Activated CD4-positive, alpha-beta memory T cell treated with anti-CD3 and anti-CD28 coated beads, Interleukin-2, amount 10 ng/mL, durations not matched to agents 7 days and 5 days (primary cell): ENCODE measurements at regions not wholly inside any gene's neighbourhood (a gene's known extent, or its start where the extent isn't known, plus 50 kb on each side); places are given as distances from the start of the nearest gene placed in this dataset.

Source experiments
- CTCF ChIA-PET: fragments of 350-600 bp; sonication (Branson Sonifier 250); formaldehyde crosslinking; loops from one replicate; lab custom pipeline; 2021; ENCODE audit warnings: antibody characterized with exemption, inconsistent platforms; lab: Charles Lee
- POLR2A ChIA-PET: fragments of 350-600 bp; sonication (Branson Sonifier 250); formaldehyde crosslinking; loops from one replicate; lab custom pipeline; 2021; ENCODE audit warnings: antibody characterized with exemption; lab: Charles Lee
- DNase-seq: peaks from one replicate; pipeline ENCODE4 v3.0.0-alpha.2; 2020
- H3K27ac Mint-ChIP-seq: one replicate; pipeline ENCODE4 v1.8.0; 2021; ENCODE audit warnings: mild to moderate bottlenecking, mixed read lengths
- H3K27me3 Mint-ChIP-seq: one replicate; pipeline ENCODE4 v1.8.0; 2021; ENCODE audit warnings: mixed read lengths
- H3K36me3 Mint-ChIP-seq: one replicate; pipeline ENCODE4 v1.8.0; 2021; ENCODE audit warnings: low read depth, mixed read lengths
- H3K4me1 Mint-ChIP-seq: one replicate; pipeline ENCODE4 v1.8.0; 2021; ENCODE audit warnings: mixed read lengths
- H3K4me3 Mint-ChIP-seq: one replicate; pipeline ENCODE4 v1.8.0; 2021; ENCODE audit warnings: mild to moderate bottlenecking, mixed read lengths
- H3K9me3 Mint-ChIP-seq: one replicate; pipeline ENCODE4 v1.8.0; 2021; ENCODE audit warnings: mixed read lengths

DNA sequence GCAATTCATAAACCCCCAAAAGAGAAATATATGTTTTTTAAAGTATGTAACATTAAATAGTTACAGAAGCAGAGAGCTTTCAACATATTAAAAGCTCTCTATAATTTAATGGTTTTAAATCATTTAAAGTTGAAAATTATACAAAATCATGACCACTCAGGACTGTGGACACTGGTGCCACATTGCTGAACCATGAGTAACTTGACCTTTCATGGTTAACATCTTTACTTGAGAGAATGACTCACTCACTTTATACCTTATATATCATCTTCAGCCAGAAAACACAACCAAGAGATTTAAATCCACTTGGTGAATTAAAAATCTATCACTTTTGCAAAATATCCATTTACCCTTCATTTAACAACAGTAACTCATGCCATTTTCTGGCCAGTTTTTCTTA is 584.3 kb upstream of the SMIM31 start:
- Mint-ChIP-seq H3K4me3 (no peak overlapping the region), H3K4me1 (no peaks in the 10 kb centered on the region), H3K27ac (no peak overlapping the region)

DNA sequence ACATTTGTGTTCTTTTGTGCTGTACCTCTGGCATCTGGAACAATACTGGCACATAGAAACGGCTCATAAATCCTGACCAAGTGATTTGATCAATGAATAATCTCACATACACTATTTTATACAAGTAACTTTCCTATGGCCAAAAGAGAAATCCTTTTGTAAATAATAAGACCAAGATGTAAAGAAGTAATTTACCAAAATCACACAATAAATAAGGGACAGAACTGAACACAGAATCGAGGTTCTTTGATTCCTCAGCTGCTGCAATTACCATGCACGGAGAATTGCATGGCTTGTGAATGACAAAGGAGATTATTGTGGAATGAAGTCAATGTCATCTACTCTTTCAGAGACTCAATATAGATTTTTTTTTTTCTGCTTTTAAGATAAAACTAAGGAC is 576.8 kb upstream of the SMIM31 start:
- Mint-ChIP-seq H3K4me3 (no peak overlapping the region), H3K27me3 (no peaks in the 10 kb centered on the region), H3K4me1 (no peaks in the 10 kb centered on the region), H3K36me3 (no peaks in the 10 kb centered on the region), H3K27ac (no peak overlapping the region), H3K9me3 (no peaks in the 10 kb centered on the region)
- DNase-seq = no peak
- CTCF ChIA-PET = no interaction called here
- POLR2A ChIA-PET = no interaction called here

More for the DNA sequence above, 584.3 kb upstream of the SMIM31 start:
- no peaks in the 10 kb centered on the region for H3K27me3 Mint-ChIP-seq
- peaks cover 2% of the 10 kb centered on the region for H3K9me3 Mint-ChIP-seq
- no peak for DNase-seq
- CTCF ChIA-PET = no interaction called here
- POLR2A ChIA-PET = no interaction called here
- no peaks in the 10 kb centered on the region for H3K36me3 Mint-ChIP-seq

DNA sequence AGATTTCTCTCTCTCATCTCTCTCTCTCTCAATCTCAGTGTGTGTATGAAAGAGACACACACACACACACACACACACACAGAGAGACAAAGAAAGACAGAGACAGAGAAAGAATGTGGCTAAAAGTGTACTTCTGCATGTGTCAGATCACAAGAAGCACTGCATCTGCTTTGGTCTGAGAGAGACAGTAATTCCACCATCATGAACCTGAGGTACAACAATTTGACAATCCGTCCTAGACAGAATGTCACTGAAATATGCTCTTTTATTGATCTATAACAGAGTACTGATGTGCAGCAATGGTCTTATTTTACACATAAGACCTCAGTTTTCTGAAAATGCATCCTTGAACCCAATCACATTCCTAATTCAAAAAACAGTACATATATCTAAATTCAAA is 576.2 kb upstream of the SMIM31 start:
- no peaks in the 10 kb centered on the region for H3K27me3 Mint-ChIP-seq
- POLR2A ChIA-PET = no interaction called here

DNA sequence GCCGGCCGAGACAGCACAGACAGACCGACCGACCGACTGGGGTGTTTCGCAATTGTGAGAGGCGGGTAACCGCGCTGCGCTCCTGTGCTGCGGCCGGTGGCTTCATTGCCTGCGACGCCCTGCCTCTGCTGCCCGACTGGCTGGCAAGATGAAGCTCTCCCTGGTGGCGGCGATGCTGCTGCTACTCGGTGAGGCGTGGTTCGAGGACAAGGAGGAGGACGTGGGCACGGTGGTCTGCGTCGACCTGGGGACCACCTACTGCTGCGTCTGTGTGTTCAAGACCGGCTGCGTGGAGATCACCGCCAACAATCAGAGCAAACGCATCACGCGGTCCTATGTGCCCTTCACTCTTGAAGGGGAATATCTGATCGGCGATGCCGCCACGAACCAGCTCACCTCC is 565.7 kb upstream of the SMIM31 start:
- H3K9me3 Mint-ChIP-seq = peaks cover 3% of the 10 kb centered on the region
- POLR2A ChIA-PET = no interaction called here
- H3K27me3 Mint-ChIP-seq = no peaks in the 10 kb centered on the region
- no peak overlapping the region for H3K4me3 Mint-ChIP-seq
- H3K4me1 Mint-ChIP-seq = no peaks in the 10 kb centered on the region
- CTCF ChIA-PET = no interaction called here
- H3K27ac Mint-ChIP-seq = no peak overlapping the region
- no peak for DNase-seq
- no peaks in the 10 kb centered on the region for H3K36me3 Mint-ChIP-seq

More for the DNA sequence above, 576.2 kb upstream of the SMIM31 start:
- CTCF ChIA-PET = no interaction called here
- H3K27ac Mint-ChIP-seq = no peak overlapping the region
- no peaks in the 10 kb centered on the region for H3K9me3 Mint-ChIP-seq
- H3K36me3 Mint-ChIP-seq = no peaks in the 10 kb centered on the region
- no peak overlapping the region for H3K4me3 Mint-ChIP-seq
- H3K4me1 Mint-ChIP-seq = no peaks in the 10 kb centered on the region
- no peak for DNase-seq

DNA sequence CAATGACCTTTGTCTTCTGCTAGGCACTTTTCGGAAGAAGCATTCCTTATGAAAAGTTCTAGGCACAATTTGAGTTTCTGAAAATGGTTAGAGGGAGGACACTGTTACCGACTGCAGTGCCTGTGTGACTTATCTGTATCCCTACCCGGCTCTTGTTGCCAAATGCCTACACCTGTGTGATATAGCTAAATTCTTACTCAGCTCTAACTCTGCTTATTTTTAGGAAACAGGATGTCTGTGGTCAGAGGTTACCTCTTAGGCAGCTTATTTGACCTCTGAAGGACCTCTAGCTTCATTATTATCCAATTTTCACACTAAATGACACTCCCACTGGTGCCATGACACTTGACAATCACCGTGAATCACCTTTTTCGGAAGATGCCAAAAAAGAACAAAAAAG is 561.1 kb upstream of the SMIM31 start:
- POLR2A ChIA-PET = no interaction called here

DNA sequence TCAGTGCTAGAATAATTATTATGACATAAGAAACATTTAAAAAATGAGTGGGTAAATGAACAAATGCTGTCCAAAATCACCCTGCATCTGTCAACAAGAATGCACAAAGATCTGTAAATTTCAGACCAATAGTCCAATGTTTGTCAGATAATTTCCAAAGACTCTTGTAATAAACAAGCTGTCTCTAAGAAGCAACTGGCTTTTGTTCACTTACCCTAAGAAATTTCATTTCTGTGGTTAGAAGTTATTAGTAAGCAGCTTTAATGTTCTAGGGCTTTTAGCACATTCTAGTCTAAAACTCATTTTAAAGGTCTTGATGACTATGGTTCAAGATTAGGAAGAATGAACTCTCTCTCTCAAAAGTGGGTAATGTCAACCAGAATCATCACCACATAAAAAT is 560.3 kb upstream of the SMIM31 start:
- POLR2A ChIA-PET = no interaction called here
- H3K36me3 Mint-ChIP-seq = no peaks in the 10 kb centered on the region

More for the DNA sequence above, 561.1 kb upstream of the SMIM31 start:
- Mint-ChIP-seq H3K27ac (no peak overlapping the region), H3K27me3 (no peaks in the 10 kb centered on the region), H3K36me3 (no peaks in the 10 kb centered on the region), H3K4me3 (no peak overlapping the region), H3K9me3 (peaks cover 3% of the 10 kb centered on the region), H3K4me1 (no peaks in the 10 kb centered on the region)
- no peak for DNase-seq
- CTCF ChIA-PET = no interaction called here

GRCh38 chr4:164197556-164197955 is 556.4 kb upstream of the SMIM31 start:
- H3K27ac Mint-ChIP-seq = no peak overlapping the region
- CTCF ChIA-PET = no interaction called here
- POLR2A ChIA-PET = no interaction called here
- no peak for DNase-seq
- no peaks in the 10 kb centered on the region for H3K4me1 Mint-ChIP-seq
- H3K9me3 Mint-ChIP-seq = no peaks in the 10 kb centered on the region
- no peak overlapping the region for H3K4me3 Mint-ChIP-seq
- H3K27me3 Mint-ChIP-seq = no peaks in the 10 kb centered on the region
- no peaks in the 10 kb centered on the region for H3K36me3 Mint-ChIP-seq

More for the DNA sequence above, 560.3 kb upstream of the SMIM31 start:
- no peaks in the 10 kb centered on the region for H3K4me1 Mint-ChIP-seq
- CTCF ChIA-PET = no interaction called here
- H3K27ac Mint-ChIP-seq = no peak overlapping the region
- DNase-seq = no peak
- peaks cover 3% of the 10 kb centered on the region for H3K9me3 Mint-ChIP-seq
- no peak overlapping the region for H3K4me3 Mint-ChIP-seq
- no peaks in the 10 kb centered on the region for H3K27me3 Mint-ChIP-seq

GRCh38 chr4:164203476-164203875 is 550.5 kb upstream of the SMIM31 start:
- no peak overlapping the region for H3K27ac Mint-ChIP-seq
- H3K27me3 Mint-ChIP-seq = no peaks in the 10 kb centered on the region
- ChIA-PET POLR2A (no interaction called here), CTCF (no interaction called here)
- no peaks in the 10 kb centered on the region for H3K9me3 Mint-ChIP-seq
- no peak for DNase-seq
- no peaks in the 10 kb centered on the region for H3K4me1 Mint-ChIP-seq
- no peak overlapping the region for H3K4me3 Mint-ChIP-seq
- H3K36me3 Mint-ChIP-seq = no peaks in the 10 kb centered on the region

DNA sequence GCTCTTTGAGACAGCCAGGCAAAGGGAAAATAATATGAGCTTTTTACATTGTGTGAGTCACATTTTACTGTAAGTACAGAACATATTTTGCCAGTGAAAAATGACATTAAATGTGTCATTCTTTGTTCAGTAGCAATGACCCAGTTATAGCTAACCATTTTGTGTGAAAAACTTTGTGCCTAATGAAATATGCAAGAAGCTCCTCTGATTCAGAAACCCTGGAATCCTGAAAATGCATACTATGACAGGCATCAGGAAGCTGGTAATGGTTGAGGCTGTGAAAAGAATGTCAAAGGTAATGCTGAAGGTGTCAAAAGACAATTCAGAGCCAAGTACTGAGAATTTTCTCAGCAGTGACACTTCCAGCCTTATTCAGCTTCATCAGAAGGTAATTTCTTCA is 549.5 kb upstream of the SMIM31 start:
- no peak overlapping the region for H3K27ac Mint-ChIP-seq
- POLR2A ChIA-PET = no interaction called here
- H3K9me3 Mint-ChIP-seq = no peaks in the 10 kb centered on the region

DNA sequence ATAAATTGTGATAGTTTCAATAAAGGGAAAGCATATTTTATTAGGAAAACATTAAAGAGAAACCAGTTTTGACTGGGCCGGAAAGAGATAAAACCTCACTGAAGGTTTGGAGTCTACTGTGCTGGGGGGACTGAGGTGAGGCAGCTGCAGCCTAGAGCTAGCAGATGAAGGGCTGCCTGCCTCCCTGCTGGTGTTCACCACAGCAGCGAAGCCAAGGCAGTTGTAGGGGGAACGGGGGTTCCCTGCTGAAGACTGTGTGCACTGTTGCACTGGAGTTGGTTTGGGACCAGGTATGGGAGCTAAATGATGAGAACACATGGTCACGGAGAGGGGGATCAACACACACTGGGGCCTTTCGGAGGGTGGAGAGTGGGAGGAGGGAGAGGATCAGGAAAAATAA is 546.5 kb upstream of the SMIM31 start:
- no peak for DNase-seq
- no peaks in the 10 kb centered on the region for H3K27me3 Mint-ChIP-seq

More for the DNA sequence above, 549.5 kb upstream of the SMIM31 start:
- CTCF ChIA-PET = no interaction called here
- no peaks in the 10 kb centered on the region for H3K36me3 Mint-ChIP-seq
- no peaks in the 10 kb centered on the region for H3K27me3 Mint-ChIP-seq
- no peak for DNase-seq
- H3K4me1 Mint-ChIP-seq = no peaks in the 10 kb centered on the region
- H3K4me3 Mint-ChIP-seq = no peak overlapping the region

GRCh38 chr4:164210377-164210776 is 543.6 kb upstream of the SMIM31 start:
- no peak for DNase-seq
- POLR2A ChIA-PET = no interaction called here
- Mint-ChIP-seq H3K4me3 (no peak overlapping the region), H3K9me3 (no peaks in the 10 kb centered on the region), H3K27me3 (no peaks in the 10 kb centered on the region), H3K27ac (no peak overlapping the region), H3K36me3 (no peaks in the 10 kb centered on the region), H3K4me1 (no peaks in the 10 kb centered on the region)
- CTCF ChIA-PET = no interaction called here

More for the DNA sequence above, 546.5 kb upstream of the SMIM31 start:
- no peak overlapping the region for H3K4me3 Mint-ChIP-seq
- CTCF ChIA-PET = no interaction called here
- H3K9me3 Mint-ChIP-seq = no peaks in the 10 kb centered on the region
- POLR2A ChIA-PET = no interaction called here
- no peaks in the 10 kb centered on the region for H3K4me1 Mint-ChIP-seq
- H3K36me3 Mint-ChIP-seq = no peaks in the 10 kb centered on the region
- no peak overlapping the region for H3K27ac Mint-ChIP-seq

GRCh38 chr4:164212134-164212533 is 541.8 kb upstream of the SMIM31 start:
- Mint-ChIP-seq H3K4me1 (no peaks in the 10 kb centered on the region), H3K27ac (no peak overlapping the region), H3K4me3 (no peak overlapping the region), H3K9me3 (no peaks in the 10 kb centered on the region), H3K27me3 (no peaks in the 10 kb centered on the region), H3K36me3 (no peaks in the 10 kb centered on the region)
- ChIA-PET CTCF (no interaction called here), POLR2A (no interaction called here)
- DNase-seq = no peak

DNA sequence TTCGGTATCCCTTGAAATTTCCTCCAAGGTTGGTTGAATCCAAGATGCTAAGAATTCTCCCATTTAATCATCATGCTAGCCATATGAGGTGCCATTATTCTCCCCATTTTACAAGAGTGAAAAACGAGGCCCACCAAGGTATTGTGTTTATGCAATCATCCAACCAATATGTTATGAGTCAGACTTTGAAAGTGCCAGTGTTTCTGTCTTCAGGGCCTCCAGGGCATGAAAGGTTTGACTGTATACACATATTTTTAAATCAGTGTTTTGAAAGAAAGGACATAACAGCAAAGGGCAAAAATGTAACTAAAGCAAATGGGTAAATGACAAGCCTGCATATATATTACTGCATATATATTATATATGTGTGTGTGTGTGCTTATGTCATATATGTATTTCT is 541.2 kb upstream of the SMIM31 start:
- no peak for DNase-seq
- H3K4me3 Mint-ChIP-seq = no peak overlapping the region
- CTCF ChIA-PET = no interaction called here
- POLR2A ChIA-PET = no interaction called here
- no peaks in the 10 kb centered on the region for H3K36me3 Mint-ChIP-seq
- no peaks in the 10 kb centered on the region for H3K27me3 Mint-ChIP-seq
- no peaks in the 10 kb centered on the region for H3K4me1 Mint-ChIP-seq
- H3K27ac Mint-ChIP-seq = no peak overlapping the region
- no peaks in the 10 kb centered on the region for H3K9me3 Mint-ChIP-seq

- H3K36me3 Mint-ChIP-seq = no peaks in the 10 kb centered on the region
- POLR2A ChIA-PET = no interaction called here
- no peak overlapping the region for H3K27ac Mint-ChIP-seq
- H3K4me3 Mint-ChIP-seq = no peak overlapping the region
- no peaks in the 10 kb centered on the region for H3K27me3 Mint-ChIP-seq
- H3K9me3 Mint-ChIP-seq = no peaks in the 10 kb centered on the region
- no peak for DNase-seq
- H3K4me1 Mint-ChIP-seq = no peaks in the 10 kb centered on the region
- CTCF ChIA-PET = no interaction called here
Observed at GRCh38 chr4:164215113-164215741, 538.7 kb upstream of the SMIM31 start.
